SK-N-SH (cell line): ENCODE measurements at regions not wholly inside any gene's neighbourhood (a gene's known extent, or its start where the extent isn't known, plus 50 kb on each side); places are given as distances from the start of the nearest gene placed in this dataset.

Experiments
- CTCF ChIA-PET: fragments of 300-600, 350-600 bp; formaldehyde crosslinking; extraction: SDS; loops from one replicate; lab custom pipeline; 2021; lab: Yijun Ruan, JAX
- POLR2A ChIA-PET: fragments of 350-600 bp; sonication (Branson Sonifier 250); formaldehyde crosslinking; extraction: SDS; loops from one replicate; lab custom pipeline; 2020; ENCODE audit warnings: antibody characterized with exemption, inconsistent platforms; lab: Yijun Ruan, JAX
- DNase-seq: peaks from one replicate; pipeline ENCODE4 v3.0.0; 2012
- H2AFZ ChIP-seq: fragments of 200-600 bp; sonication (generic); 2 replicates; pipeline ENCODE4 v1.8.1; 2016; ENCODE audit warnings: antibody characterized with exemption, mild to moderate bottlenecking, low read depth
- H3F3A ChIP-seq: fragments of 200-600 bp; sonication (generic); replicated peaks from 2 replicates; pipeline ENCODE3; 2016; ENCODE audit warnings: antibody characterized with exemption, mild to moderate bottlenecking; ENCODE audit not compliant: insufficient read depth
- H3K27ac ChIP-seq, 2 experiments: fragments of 200-500 bp in 1 of 2; fragments of 200-600 bp in 1 of 2; sonication (Bioruptor generic) in 1 of 2; sonication (generic), shearing (Covaris generic) in 1 of 2; 2 replicates each; pipeline versions ENCODE4 v1.5.1 to v1.6.1; 2014 to 2016; ENCODE audit warnings: low read depth in 2 of 2, inconsistent platforms in 1 of 2, low read length in 1 of 2, mild to moderate bottlenecking in 1 of 2, mixed read lengths in 1 of 2
- H3K27me3 ChIP-seq: fragments of 200-600 bp; sonication (generic), shearing (Covaris generic); 2 replicates; pipeline ENCODE4 v1.6.1; 2016; ENCODE audit warnings: mixed run types; ENCODE audit not compliant: insufficient read depth
- H3K36me3 ChIP-seq, 2 experiments: fragments of 200-500 bp in 1 of 2; fragments of 200-600 bp in 1 of 2; sonication (Bioruptor generic) in 1 of 2; sonication (generic) in 1 of 2; replicated peaks in 1 of 2; 2 replicates each; pipeline versions ENCODE3 to v1.5.1; 2014 to 2016; ENCODE audit warnings: low read length in 1 of 2, mild to moderate bottlenecking in 1 of 2; ENCODE audit not compliant: insufficient read depth in 2 of 2, control insufficient read depth in 1 of 2
- H3K4me1 ChIP-seq, 2 experiments: fragments of 200-500 bp in 1 of 2; fragments of 200-600 bp in 1 of 2; sonication (Bioruptor generic) in 1 of 2; sonication (generic), shearing (Covaris generic) in 1 of 2; 2 replicates each; pipeline versions ENCODE4 v1.5.1 to v1.6.1; 2014 to 2016; ENCODE audit warnings: low read depth in 1 of 2, low read length in 1 of 2, mixed run types in 1 of 2; ENCODE audit not compliant: insufficient read depth in 2 of 2, control insufficient read depth in 1 of 2
- H3K4me2 ChIP-seq: fragments of 200-600 bp; sonication (generic), shearing (Covaris generic); 2 replicates; pipeline ENCODE4 v1.6.1; 2017; ENCODE audit warnings: mixed run types
- H3K4me3 ChIP-seq, 2 experiments: fragments of 200-500 bp in 1 of 2; fragments of 200-600 bp in 1 of 2; sonication (Bioruptor generic) in 1 of 2; sonication (generic), shearing (Covaris generic) in 1 of 2; 2 replicates each; pipeline versions ENCODE4 v1.5.1 to v1.8.1; 2014 to 2016; ENCODE audit warnings: low read depth in 2 of 2, inconsistent platforms in 1 of 2, low read length in 1 of 2, mild to moderate bottlenecking in 1 of 2, mixed read lengths in 1 of 2, moderate library complexity in 1 of 2
- H3K79me2 ChIP-seq: fragments of 200-600 bp; sonication (generic); 2 replicates; pipeline ENCODE4 v1.8.1; 2017; ENCODE audit warnings: mild to moderate bottlenecking; ENCODE audit not compliant: insufficient read depth
- H3K9ac ChIP-seq: fragments of 200-600 bp; sonication (generic); 2 replicates; pipeline ENCODE4 v1.6.1; 2017; ENCODE audit warnings: mixed run types
- H3K9me2 ChIP-seq: fragments of 200-600 bp; sonication (generic); 2 replicates; pipeline ENCODE4 v1.6.1; 2017; ENCODE audit warnings: mixed run types
- H3K9me3 ChIP-seq: fragments of 200-600 bp; sonication (generic); 2 replicates; pipeline ENCODE4 v1.6.1; 2017; ENCODE audit warnings: mixed run types, mild to moderate bottlenecking, moderate library complexity
- H4K20me1 ChIP-seq: fragments of 200-600 bp; sonication (generic); 2 replicates; pipeline ENCODE4 v1.6.1; 2017; ENCODE audit warnings: mild to moderate bottlenecking, mixed run types; ENCODE audit not compliant: insufficient read depth
- CHD2 ChIP-seq: fragments of 150-350 bp; IDR thresholded peaks from 2 replicates; pipeline ENCODE4 v1.6.1; 2018; ENCODE audit warnings: low read length; ENCODE audit not compliant: partially characterized antibody
- ELF1 ChIP-seq: IDR thresholded peaks from 2 replicates; pipeline ENCODE4 v1.4.0; 2012
- EP300 ChIP-seq, 2 experiments: IDR thresholded peaks; 2 replicates each; pipeline versions ENCODE4 v1.4.0 to v1.6.1; 2012; ENCODE audit warnings: borderline replicate concordance in 1 of 2, low read depth in 1 of 2, low read length in 1 of 2
- FOSL2 ChIP-seq: IDR thresholded peaks from 2 replicates; pipeline ENCODE4 v1.4.0; 2012; ENCODE audit warnings: low read depth, mild to moderate bottlenecking, moderate library complexity, borderline replicate concordance
- FOXM1 ChIP-seq: IDR thresholded peaks from 2 replicates; pipeline ENCODE4 v1.4.0; 2012; ENCODE audit warnings: low read depth, mild to moderate bottlenecking
- JUND ChIP-seq: IDR thresholded peaks from 2 replicates; pipeline ENCODE4 v1.4.0; 2012
- NRF1 ChIP-seq: IDR thresholded peaks from 2 replicates; pipeline ENCODE4 v1.6.1; 2012; ENCODE audit warnings: low read depth, mild to moderate bottlenecking, low read length
- PBX3 ChIP-seq: IDR thresholded peaks from 2 replicates; pipeline ENCODE4; 2012
- POLR2AphosphoS5 ChIP-seq: IDR thresholded peaks from 2 replicates; pipeline ENCODE4 v1.6.1; 2012; ENCODE audit warnings: low read depth, low read length
- RCOR1 ChIP-seq: fragments of 150-350 bp; IDR thresholded peaks from 2 replicates; pipeline ENCODE4 v1.6.1; 2017; ENCODE audit warnings: antibody characterized with exemption, low read length
- REST ChIP-seq: IDR thresholded peaks from 2 replicates; pipeline ENCODE4 v1.6.1; 2012; ENCODE audit warnings: mild to moderate bottlenecking, low read depth, low read length, moderate library complexity
- SIN3A ChIP-seq: IDR thresholded peaks from 2 replicates; pipeline ENCODE4 v1.6.1; 2012; ENCODE audit warnings: low read depth, mild to moderate bottlenecking, low read length, moderate library complexity, borderline replicate concordance
- SMC3 ChIP-seq: IDR thresholded peaks from 2 replicates; pipeline ENCODE4 v1.6.1; 2012; ENCODE audit warnings: low read depth, low read length, improper control_type of control experiment
- TCF12 ChIP-seq: IDR thresholded peaks from 2 replicates; pipeline ENCODE4 v1.4.0; 2012
- TEAD4 ChIP-seq: IDR thresholded peaks from 2 replicates; pipeline ENCODE4 v1.4.0; 2012; ENCODE audit warnings: mild to moderate bottlenecking, borderline replicate concordance; ENCODE audit not compliant: insufficient read depth
- YY1 ChIP-seq: IDR thresholded peaks from 2 replicates; pipeline ENCODE4 v1.4.0; 2012; ENCODE audit warnings: low read depth, mild to moderate bottlenecking
- ZBTB33 ChIP-seq: IDR thresholded peaks from 2 replicates; pipeline ENCODE4 v1.4.0; 2012; ENCODE audit warnings: low read depth, borderline replicate concordance
- WGBS: methylation state at CpG from one replicate; pipeline ENCODE4 v1.1.6; 2017; ENCODE audit warnings: low lambda C conversion rate; 5-methylcytosine and 5-hydroxymethylcytosine counted together
- TF ChIP-seq, protein P1 (sequence below): fragments of 150-350 bp; IDR thresholded peaks from 2 replicates; pipeline ENCODE4 v1.6.1; 2016; ENCODE audit warnings: mild to moderate bottlenecking, low read depth, low read length
- TF ChIP-seq, protein P2 (sequence below): IDR thresholded peaks from 2 replicates; pipeline ENCODE4 v1.4.0; 2012; ENCODE audit warnings: low read depth, borderline replicate concordance

GRCh38 chr3:28637742-28638141, 289.1 kb upstream of the AZI2 start:
- POLR2A ChIA-PET = no interaction called here
- H4K20me1 ChIP-seq = no peaks in the 10 kb centered on the region
- 37% methylated on average over 3 of the region's 3 CpGs for WGBS
- no peak overlapping the region for H3K4me2 ChIP-seq
- no peak overlapping the region for H3K9ac ChIP-seq
- no peaks in the 10 kb centered on the region for H3K27me3 ChIP-seq
- H3K27ac ChIP-seq = no peak overlapping the region
- H3K4me3 ChIP-seq = no peak overlapping the region
- no peaks in the 10 kb centered on the region for H3K9me3 ChIP-seq
- H3K79me2 ChIP-seq = no peaks in the 10 kb centered on the region
- no peak overlapping the region for H2AFZ ChIP-seq
- no peak for DNase-seq
- no peaks in the 10 kb centered on the region for H3K36me3 ChIP-seq
- H3F3A ChIP-seq = no peaks in the 10 kb centered on the region
- CTCF ChIA-PET = interaction anchor here (2.0 kb wide), 1 partner anchor 30 kb away, joined by 8 read pairs; no protein-coding TSS in a partner anchor
- TF ChIP-seq ZBTB33 (no peak), YY1 (no peak), CHD2 (no peak), RCOR1 (no peak), TEAD4 (no peak), ELF1 (no peak), SMC3 (no peak), JUND (no peak), FOSL2 (no peak), TCF12 (no peak), SIN3A (no peak), PBX3 (no peak), POLR2AphosphoS5 (no peak), FOXM1 (no peak), EP300 (IDR thresholded peaks at IDR 0.05; ENCODE audit: borderline replicate concordance in 1 of 2, low read depth in 1 of 2, low read length in 1 of 2) (no peak), REST (no peak), NRF1 (no peak)
- TF ChIP-seq, protein P1, sequence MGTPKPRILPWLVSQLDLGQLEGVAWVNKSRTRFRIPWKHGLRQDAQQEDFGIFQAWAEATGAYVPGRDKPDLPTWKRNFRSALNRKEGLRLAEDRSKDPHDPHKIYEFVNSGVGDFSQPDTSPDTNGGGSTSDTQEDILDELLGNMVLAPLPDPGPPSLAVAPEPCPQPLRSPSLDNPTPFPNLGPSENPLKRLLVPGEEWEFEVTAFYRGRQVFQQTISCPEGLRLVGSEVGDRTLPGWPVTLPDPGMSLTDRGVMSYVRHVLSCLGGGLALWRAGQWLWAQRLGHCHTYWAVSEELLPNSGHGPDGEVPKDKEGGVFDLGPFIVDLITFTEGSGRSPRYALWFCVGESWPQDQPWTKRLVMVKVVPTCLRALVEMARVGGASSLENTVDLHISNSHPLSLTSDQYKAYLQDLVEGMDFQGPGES = no peak
- TF ChIP-seq, protein P2, sequence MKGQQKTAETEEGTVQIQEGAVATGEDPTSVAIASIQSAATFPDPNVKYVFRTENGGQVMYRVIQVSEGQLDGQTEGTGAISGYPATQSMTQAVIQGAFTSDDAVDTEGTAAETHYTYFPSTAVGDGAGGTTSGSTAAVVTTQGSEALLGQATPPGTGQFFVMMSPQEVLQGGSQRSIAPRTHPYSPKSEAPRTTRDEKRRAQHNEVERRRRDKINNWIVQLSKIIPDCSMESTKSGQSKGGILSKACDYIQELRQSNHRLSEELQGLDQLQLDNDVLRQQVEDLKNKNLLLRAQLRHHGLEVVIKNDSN = no peak
- no peaks in the 10 kb centered on the region for H3K9me2 ChIP-seq
- no peaks in the 10 kb centered on the region; a peak in 1 of 4 replicates for H3K4me1 ChIP-seq
